ENCODE measurements at regions not wholly inside any gene's neighbourhood (a gene's known extent, or its start where the extent isn't known, plus 50 kb on each side); places are given as distances from the start of the nearest gene placed in this dataset.

- no peaks in the 10 kb centered on the region for H3K36me3 ChIP-seq
- H3K4me3 ChIP-seq: no peak overlapping the region
- H3K9me3 ChIP-seq: no peaks in the 10 kb centered on the region
- TF ChIP-seq POLR2A (IDR thresholded peaks at IDR 0.05): no peak
- DNase-seq (no peak), ATAC-seq (no peak)
- intact Hi-C loops (cut with DNase I): no loop called here
- H3K27ac ChIP-seq: no peak overlapping the region
- H3K4me1 ChIP-seq: no peaks in the 10 kb centered on the region
- H3K27me3 ChIP-seq: no peaks in the 10 kb centered on the region
- WGBS (ENCODE audit: insufficient coverage, low coverage, low lambda C conversion rate, missing lambda C conversion rate): 43% methylated on average over 3 of the region's 3 CpGs
Measured at GRCh38 chr9:14482856-14483255, 168.9 kb upstream of the NFIB start.

GRCh38 chr9:14480526-14480925 is 166.6 kb upstream of the NFIB start:
- no peak for ATAC-seq
- intact Hi-C loops (cut with DNase I): no loop called here
- TF ChIP-seq, protein P1, sequence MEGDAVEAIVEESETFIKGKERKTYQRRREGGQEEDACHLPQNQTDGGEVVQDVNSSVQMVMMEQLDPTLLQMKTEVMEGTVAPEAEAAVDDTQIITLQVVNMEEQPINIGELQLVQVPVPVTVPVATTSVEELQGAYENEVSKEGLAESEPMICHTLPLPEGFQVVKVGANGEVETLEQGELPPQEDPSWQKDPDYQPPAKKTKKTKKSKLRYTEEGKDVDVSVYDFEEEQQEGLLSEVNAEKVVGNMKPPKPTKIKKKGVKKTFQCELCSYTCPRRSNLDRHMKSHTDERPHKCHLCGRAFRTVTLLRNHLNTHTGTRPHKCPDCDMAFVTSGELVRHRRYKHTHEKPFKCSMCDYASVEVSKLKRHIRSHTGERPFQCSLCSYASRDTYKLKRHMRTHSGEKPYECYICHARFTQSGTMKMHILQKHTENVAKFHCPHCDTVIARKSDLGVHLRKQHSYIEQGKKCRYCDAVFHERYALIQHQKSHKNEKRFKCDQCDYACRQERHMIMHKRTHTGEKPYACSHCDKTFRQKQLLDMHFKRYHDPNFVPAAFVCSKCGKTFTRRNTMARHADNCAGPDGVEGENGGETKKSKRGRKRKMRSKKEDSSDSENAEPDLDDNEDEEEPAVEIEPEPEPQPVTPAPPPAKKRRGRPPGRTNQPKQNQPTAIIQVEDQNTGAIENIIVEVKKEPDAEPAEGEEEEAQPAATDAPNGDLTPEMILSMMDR (IDR thresholded peaks at IDR 0.05): no peak
- no peak for TF ChIP-seq POLR2A (IDR thresholded peaks at IDR 0.05)
- Histone ChIP-seq H3K4me3 (no peak overlapping the region), H3K27ac (no peak overlapping the region), H3K4me1 (no peaks in the 10 kb centered on the region), H3K36me3 (no peaks in the 10 kb centered on the region), H3K27me3 (no peaks in the 10 kb centered on the region), H3K9me3 (no peaks in the 10 kb centered on the region)
- no peak for DNase-seq
- WGBS (ENCODE audit: insufficient coverage, low coverage, low lambda C conversion rate, missing lambda C conversion rate): 64% methylated on average over 3 of the region's 3 CpGs

DNA sequence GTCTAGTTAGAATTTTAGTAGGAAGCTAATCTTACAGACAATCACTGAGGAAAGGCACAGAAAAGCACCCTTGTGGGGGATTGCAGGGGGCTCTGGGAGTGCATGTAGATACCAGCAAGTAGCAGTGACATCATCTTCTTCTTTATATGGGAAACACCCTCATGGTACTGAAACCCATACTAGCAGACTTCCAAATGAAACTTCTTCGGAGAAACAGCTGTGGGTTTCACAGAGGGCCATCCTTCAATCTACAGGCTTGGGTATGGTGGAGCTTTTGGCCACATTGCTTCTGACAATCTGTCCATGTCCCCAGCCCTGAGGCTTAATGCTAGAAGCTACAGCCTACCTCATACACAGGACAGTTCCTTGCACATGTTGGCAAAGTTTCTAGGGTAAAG is 165.2 kb upstream of the NFIB start:
- no peaks in the 10 kb centered on the region for H3K9me3 ChIP-seq
- no peaks in the 10 kb centered on the region for H3K27me3 ChIP-seq
- TF ChIP-seq POLR2A (IDR thresholded peaks at IDR 0.05): no peak
- TF ChIP-seq, protein P1 (IDR thresholded peaks at IDR 0.05): no peak
- no peak for ATAC-seq
- no peak for DNase-seq
- WGBS (ENCODE audit: insufficient coverage, low coverage, low lambda C conversion rate, missing lambda C conversion rate): 83% methylated on average over 1 of the region's 1 CpG
- intact Hi-C loops (cut with DNase I): no loop called here
- H3K4me1 ChIP-seq: no peaks in the 10 kb centered on the region
- no peak overlapping the region for H3K4me3 ChIP-seq
- no peaks in the 10 kb centered on the region for H3K36me3 ChIP-seq
- no peak overlapping the region for H3K27ac ChIP-seq

DNA sequence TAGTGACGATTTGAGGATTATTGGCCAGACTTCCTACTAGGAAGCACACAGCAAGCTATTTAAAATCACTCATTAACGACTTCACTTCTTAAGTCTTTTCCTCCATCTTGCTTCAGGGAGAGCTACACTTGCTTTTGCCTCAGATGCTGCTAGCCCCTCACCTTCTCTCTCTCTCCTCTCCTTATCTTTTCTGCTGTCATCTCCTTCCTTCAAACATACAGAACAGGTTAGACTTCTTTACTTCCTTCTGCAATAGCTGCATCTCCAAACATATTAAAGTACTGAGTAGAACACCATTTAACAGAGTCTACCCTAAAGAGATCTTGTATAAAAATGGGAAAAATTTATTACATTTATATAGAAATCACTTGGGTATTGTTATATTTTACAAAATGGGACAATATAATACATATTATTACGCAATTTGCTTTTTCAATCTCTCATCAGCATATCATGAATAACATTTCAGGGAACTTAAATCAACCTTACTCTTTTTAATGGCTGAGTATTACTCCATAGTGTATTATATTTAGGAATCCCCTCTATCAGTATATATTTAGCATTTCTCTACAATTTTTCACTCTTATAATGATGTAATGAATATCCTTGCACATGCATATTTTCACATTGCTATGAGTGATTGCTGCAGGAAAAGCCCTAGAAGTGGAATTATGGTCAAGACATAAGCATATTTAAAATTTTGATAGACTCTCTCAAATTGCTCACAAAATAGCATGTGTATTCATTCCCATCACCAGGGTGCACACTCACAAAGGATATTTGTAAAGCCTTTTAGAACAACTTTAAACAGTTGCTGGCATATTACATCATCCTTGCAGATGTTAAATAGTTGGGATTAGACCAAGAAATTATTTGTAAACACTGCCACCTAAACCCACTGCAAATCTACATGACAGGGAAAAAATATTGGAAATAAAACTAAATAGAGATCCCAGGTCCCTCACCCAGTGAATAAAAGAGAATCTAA is 164.5 kb upstream of the NFIB start:
- intact Hi-C loops (cut with DNase I): no loop called here
- WGBS (ENCODE audit: insufficient coverage, low coverage, low lambda C conversion rate, missing lambda C conversion rate): 41% methylated on average over 3 of the region's 3 CpGs
- no peak overlapping the region for H3K4me3 ChIP-seq
- H3K27me3 ChIP-seq: no peaks in the 10 kb centered on the region
- DNase-seq (no peak), ATAC-seq (no peak)
- no peaks in the 10 kb centered on the region for H3K9me3 ChIP-seq
- no peak overlapping the region for H3K27ac ChIP-seq
- no peaks in the 10 kb centered on the region for H3K4me1 ChIP-seq
- TF ChIP-seq, protein P1 (IDR thresholded peaks at IDR 0.05): no peak
- no peak for TF ChIP-seq POLR2A (IDR thresholded peaks at IDR 0.05)
- H3K36me3 ChIP-seq: no peaks in the 10 kb centered on the region

DNA sequence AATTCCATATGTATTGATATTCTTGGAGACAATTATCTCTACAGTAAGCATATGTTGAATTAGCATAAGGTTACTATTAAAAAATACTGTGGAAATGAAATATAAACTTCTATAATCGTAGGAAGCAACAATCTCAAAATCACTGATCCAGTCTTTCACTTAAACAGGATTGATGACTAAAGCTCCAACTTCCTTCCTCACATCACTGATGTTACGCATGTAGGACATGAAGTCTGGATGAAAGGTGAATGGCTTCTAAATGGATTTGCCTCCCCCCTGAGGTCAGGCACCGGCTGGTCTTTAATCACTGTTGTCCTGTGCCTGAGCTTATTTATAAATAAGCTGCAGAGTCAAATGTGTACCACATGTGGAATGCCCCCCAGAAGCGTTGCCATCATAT is 157.1 kb upstream of the NFIB start:
- ATAC-seq (no peak), DNase-seq (no peak)
- intact Hi-C loops (cut with DNase I): no loop called here
- Histone ChIP-seq H3K27ac (no peak overlapping the region), H3K9me3 (no peaks in the 10 kb centered on the region), H3K36me3 (no peaks in the 10 kb centered on the region), H3K4me1 (no peaks in the 10 kb centered on the region), H3K27me3 (no peaks in the 10 kb centered on the region), H3K4me3 (no peak overlapping the region)
- WGBS (ENCODE audit: insufficient coverage, low coverage, low lambda C conversion rate, missing lambda C conversion rate): 39% methylated on average over 4 of the region's 4 CpGs
- TF ChIP-seq, protein P1 (IDR thresholded peaks at IDR 0.05): no peak
- no peak for TF ChIP-seq POLR2A (IDR thresholded peaks at IDR 0.05)
